GM13976 (cell line): ENCODE measurements at regions not wholly inside any gene's neighbourhood (a gene's known extent, or its start where the extent isn't known, plus 50 kb on each side); places are given as distances from the start of the nearest gene placed in this dataset.

Experiments
- DNase-seq: peaks from one replicate; pipeline ENCODE4 v3.0.0; 2012; ENCODE audit warnings: low spot score
- in situ Hi-C: fragments of 300-500 bp; cut with MboI; formaldehyde crosslinking; loops from one replicate; pipeline ENCODE4 v1.12.0; 2022; ENCODE audit warnings: low sequenced_read_pairs, mixed read lengths, inconsistent platforms; ENCODE audit not compliant: unreplicated experiment
- TF ChIP-seq, protein P1 (sequence below): IDR thresholded peaks from 2 replicates; pipeline ENCODE4 v1.5.1; 2012; ENCODE audit warnings: borderline replicate concordance, mild to moderate bottlenecking; ENCODE audit not compliant: insufficient read depth; ENCODE audit errors: extremely low read depth, missing control alignments, control extremely low read depth

DNA sequence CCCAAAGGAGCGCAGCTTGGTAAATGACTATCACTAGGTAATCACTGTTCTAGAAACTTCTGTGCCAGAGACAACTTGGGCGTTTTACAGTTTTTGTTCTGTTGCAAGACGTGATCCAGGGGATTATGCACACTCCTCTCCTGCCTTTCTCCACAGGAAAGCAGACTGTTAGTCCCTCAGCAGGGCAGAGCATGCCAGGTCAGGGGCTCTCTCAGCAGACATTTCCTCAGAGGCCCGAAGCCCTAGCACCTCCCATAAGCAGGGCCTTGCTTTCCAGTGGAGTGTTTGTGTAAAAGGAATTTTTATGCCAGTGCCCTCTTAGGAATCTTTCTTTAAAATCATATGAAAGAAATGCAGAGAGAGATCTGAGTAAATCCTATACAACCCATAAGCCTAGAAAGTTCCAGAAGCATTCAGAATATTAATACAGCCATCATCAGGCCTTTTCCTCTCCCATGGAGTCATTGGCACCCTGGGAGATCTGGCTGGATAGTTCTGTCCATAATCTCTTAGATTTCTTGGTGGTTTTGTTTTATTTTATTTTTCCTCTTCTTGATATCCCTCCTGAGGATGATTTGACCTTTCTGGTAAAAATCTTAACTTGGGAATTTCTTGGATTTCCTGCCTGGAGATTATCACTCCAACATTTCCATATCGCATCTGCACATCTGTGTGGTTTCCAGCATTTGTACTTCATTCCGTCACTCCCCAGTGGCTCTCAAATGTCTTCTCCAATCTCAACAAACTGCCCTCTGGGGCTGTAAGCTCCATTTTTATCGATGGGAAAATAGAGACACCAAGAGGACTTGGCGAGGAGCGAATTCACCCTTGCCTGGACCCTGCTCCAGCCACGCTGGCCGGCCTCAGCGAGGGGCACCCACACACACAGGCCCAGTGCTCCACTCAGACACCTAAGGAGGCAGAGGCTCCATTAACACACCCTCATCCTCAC, 116.1 kb downstream of the PSMG1 start:
- in situ Hi-C loops = no loop called here
- no peak for DNase-seq
- TF ChIP-seq, protein P1, sequence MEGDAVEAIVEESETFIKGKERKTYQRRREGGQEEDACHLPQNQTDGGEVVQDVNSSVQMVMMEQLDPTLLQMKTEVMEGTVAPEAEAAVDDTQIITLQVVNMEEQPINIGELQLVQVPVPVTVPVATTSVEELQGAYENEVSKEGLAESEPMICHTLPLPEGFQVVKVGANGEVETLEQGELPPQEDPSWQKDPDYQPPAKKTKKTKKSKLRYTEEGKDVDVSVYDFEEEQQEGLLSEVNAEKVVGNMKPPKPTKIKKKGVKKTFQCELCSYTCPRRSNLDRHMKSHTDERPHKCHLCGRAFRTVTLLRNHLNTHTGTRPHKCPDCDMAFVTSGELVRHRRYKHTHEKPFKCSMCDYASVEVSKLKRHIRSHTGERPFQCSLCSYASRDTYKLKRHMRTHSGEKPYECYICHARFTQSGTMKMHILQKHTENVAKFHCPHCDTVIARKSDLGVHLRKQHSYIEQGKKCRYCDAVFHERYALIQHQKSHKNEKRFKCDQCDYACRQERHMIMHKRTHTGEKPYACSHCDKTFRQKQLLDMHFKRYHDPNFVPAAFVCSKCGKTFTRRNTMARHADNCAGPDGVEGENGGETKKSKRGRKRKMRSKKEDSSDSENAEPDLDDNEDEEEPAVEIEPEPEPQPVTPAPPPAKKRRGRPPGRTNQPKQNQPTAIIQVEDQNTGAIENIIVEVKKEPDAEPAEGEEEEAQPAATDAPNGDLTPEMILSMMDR = no peak

DNA sequence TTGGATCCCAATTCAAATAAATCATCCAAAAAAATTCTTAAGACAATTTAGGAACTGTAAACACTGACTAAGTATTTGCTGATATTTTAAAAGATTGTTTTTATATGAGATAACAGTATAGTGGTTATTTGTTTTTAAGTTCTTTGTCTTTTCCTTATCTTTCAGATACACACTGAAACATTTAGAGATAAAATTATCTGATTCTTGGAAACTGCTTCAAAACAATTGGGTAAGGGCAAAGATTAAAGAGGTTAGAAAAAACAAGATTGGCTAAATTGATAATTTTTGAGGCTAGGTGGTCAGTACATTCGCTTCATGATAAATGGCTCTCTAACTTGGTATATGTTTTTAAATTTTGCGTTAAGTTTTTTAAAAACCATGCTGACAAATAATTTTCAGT, 117.3 kb downstream of the PSMG1 start:
- in situ Hi-C loops = no loop called here
- no peak for DNase-seq
- TF ChIP-seq, protein P1 = no peak

DNA sequence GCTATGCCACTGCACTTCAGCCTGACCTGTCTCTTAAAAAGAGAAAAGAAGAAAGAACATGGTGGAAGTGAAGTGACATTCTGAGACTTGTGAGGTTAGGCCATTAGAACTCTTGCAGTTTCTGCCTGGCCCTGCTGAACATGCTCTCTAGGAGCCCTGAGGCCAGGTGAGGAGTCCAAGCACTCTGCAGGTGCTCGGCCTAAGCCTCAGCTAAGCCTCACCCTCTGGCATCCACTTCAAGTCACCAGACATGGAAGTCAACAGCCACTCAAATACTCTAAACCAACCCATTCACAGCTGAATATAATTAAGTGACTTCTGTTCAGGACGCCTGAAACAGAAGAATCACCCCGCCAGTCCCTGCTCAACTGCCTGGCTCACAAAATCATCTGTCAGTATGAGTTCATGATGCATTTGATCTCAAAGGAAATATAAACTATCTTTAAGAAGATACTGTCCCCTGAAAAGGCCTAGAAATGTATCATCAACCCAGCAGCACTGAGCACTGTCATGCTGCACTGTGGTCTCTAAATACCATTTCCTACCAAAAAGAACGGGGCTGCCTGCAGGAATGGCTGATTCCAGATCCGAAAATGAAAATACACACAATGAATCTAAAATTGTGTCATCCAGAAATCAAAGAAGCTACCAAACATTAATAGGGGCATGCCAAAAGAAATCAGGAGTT, 118.8 kb downstream of the PSMG1 start:
- DNase-seq = no peak
- in situ Hi-C loops = no loop called here
- TF ChIP-seq, protein P1 = no peak

DNA sequence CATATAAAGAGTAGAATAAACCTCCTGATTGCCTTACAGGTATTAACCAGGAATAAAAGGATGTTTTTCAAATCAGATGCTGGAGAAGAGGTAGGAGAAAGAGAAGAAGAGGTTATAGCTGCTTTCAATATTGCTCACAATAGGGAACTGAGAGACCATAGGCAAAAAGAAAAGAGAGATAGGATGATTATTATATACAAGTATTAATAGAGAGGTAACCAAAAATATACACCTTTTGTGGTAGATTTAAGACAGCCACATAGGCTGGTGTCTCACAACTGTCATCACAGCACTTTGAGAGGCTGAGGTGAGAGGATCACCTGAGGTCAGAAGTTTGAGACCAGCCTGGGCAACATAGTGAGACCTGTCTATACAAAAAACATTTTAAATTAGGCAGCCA, 119.7 kb downstream of the PSMG1 start:
- TF ChIP-seq, protein P1 = no peak
- DNase-seq = no peak
- in situ Hi-C loops = no loop called here

DNA sequence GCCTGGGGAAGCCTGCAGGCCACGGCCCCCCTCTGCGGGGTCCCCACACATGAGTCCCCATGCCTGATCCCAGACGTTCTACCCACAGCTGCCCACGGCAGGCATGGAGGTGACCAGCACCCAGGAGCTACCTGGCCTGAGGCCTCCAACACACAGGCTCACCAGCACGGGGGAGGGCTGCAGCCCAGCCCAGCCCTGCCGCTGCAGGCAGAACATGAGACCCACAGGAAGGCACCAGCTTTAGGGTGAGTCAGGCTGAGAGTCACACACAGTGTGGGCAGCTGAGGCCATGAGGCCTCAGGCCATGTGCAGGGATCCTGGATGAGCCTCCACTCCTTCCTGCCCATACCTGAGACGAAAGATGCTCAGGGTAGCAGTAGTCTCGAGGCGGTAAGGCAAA, 121.1 kb downstream of the PSMG1 start:
- in situ Hi-C loops = no loop called here
- DNase-seq = no peak
- TF ChIP-seq, protein P1 = no peak

DNA sequence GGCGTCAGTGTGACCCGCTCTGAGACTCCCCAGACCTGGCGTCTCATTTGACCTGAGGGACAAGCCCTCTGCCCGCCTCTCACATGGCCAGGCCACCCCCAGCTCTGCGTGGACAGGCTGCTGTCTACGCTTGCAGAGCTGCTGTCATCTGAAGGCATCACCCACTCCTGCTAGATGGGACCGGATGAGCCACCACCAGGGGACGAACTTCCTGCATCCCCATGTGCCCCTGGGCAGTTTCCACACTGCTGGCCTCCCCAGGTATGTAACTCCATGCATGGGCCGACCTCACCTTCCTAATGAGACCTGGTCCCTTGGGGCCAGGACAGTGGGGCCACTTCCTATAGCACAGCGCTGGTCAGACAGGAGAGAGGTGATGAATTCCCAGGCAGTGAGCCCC, 121.5 kb downstream of the PSMG1 start:
- TF ChIP-seq, protein P1 = no peak
- no peak for DNase-seq
- in situ Hi-C loops = no loop called here
